D721Med (cell line): ENCODE measurements at regions not wholly inside any gene's neighbourhood (a gene's known extent, or its start where the extent isn't known, plus 50 kb on each side); places are given as distances from the start of the nearest gene placed in this dataset.

ENCODE experiments used
- DNase-seq: peaks from one replicate; pipeline ENCODE4 v3.0.0; 2011; ENCODE audit warnings: low spot score; ENCODE audit not compliant: insufficient read length
- FAIRE-seq: peaks from 2 replicates; lab custom pipeline; 2011; peaks lifted over from hg19 to GRCh38; lab: Jason Lieb, UNC
- CTCF ChIP-seq: IDR thresholded peaks from 2 replicates; pipeline ENCODE4 v1.5.1; 2012; ENCODE audit warnings: mild to moderate bottlenecking, control low read depth; ENCODE audit not compliant: insufficient read depth; ENCODE audit errors: missing control alignments

DNA sequence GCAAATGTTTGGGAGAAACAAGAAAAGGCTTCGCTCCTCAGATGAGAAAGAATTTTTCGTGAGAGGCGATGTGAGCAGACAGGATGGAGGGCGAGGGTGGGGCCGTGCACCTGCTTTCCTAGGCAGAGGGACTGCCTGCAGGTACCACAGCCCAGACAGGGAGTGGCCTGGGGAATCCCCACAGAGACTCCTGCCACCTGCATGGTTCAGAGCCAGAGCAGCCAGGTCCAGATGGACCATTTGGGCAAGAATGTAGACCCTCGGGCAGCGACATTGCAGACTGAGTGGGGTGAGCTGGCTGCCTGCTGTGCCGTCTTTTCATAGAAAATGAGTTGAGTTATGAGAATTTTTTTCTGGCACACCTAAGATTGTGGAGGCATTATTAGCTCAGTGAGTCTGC, 216.8 kb downstream of the SNX10 start:
- no peak for TF ChIP-seq CTCF
- DNase-seq (no peak), FAIRE-seq (no peak)

DNA sequence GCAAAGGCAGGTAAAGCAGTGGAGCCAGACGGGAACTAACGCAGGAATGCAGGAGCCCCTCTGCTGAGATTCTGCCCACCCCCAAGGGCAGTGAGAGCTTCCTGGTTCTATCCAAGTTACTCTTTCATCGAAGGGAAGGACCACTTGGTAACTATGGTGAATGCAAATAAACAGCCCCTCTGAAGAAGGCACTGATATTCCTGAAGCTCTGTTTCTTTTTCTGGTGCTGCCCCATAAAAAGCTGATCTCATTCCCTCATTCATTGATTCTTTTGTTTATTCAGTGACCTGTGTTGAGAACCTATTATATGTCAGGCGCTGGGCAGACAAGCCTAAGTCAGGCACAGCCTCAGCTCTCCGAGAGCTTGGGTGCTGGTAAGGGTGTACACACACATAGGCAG, 217.3 kb downstream of the SNX10 start:
- no peak for DNase-seq
- no peak for TF ChIP-seq CTCF
- FAIRE-seq: no peak

DNA sequence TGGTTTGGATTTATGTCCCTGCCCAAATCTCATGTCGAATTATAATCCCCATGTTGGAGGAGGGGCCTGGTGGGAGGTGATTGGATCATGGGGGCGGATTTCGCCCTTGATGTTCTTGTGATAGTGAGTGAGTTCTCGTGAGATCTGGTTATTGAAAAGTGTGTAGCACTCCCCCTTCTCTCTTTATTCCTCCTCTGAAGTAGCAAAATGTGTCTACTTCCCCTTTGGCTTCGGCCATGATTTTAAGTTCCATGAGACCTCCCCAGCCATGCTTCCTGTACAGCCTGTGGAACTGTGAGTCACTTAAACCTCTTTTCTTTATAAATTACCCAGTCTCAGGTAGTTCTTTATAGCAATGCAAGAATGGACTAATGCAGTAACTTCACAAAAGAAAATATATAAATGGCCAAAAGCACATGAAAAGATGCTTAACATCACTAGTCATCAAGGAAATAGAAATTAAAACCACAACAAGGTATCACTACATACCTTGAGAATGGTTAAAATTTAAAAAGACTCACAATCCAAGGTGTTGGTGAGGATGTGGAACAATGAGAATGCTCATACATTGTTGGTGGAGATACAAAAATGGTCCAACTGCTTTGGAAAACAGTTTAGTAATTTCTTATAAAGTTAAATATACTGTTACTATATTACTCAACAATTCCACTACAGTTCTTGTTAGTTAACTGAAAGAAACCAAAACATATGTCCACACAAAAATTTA, 218.7 kb downstream of the SNX10 start:
- TF ChIP-seq CTCF: no peak
- no peak for FAIRE-seq
- DNase-seq: no peak

DNA sequence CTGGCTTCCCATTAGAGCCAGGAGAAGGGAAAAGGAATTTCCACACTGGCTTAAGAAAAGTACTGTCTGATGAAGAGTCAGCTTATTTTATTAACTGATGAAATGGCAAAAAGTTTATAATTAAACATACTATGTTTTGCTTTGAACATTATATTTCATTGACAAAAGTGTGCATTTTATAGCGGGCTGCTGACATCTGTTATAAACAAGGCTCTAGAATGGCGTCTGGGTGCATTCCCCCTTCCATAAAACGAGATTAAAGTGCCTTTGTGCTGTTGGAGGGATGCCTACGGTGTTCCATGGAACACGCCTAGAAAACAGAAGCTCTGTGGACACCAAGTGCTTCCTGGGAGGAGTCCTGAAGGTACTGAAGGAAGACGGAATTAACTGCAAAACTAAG, 220.2 kb downstream of the SNX10 start:
- DNase-seq (no peak), FAIRE-seq (no peak)
- TF ChIP-seq CTCF: no peak

DNA sequence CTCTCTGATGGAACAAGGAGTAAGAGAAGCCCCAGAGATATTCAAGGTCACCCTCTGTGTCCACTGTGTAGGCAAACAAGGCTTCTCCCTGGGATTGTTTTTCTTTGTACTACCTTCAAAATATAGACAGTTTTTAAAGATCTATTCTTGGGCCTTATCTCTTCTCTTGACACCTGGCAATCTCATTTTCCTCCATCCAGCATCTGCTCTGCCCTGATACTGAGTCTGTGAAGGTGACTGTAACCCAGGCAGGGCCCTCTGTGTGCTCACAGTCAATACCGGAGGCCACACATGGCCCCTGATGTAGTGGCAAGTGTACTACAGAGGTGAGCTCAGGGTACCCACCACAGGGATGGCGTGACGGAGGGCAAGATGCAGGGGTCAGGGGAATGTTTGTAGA, 221.1 kb downstream of the SNX10 start:
- TF ChIP-seq CTCF: no peak
- FAIRE-seq (no peak), DNase-seq (no peak)

- FAIRE-seq: no peak
- no peak for TF ChIP-seq CTCF
- DNase-seq: no peak
Observed at GRCh38 chr7:26513948-26514347, 222.3 kb downstream of the SNX10 start.

GRCh38 chr7:26514633-26515032, 223.0 kb downstream of the SNX10 start:
- DNase-seq: no peak
- FAIRE-seq: no peak
- TF ChIP-seq CTCF: no peak
